ENCODE measurements at regions not wholly inside any gene's neighbourhood (a gene's known extent, or its start where the extent isn't known, plus 50 kb on each side); places are given as distances from the start of the nearest gene placed in this dataset.
"Not testable (repeated sequence)": the region's sequence is repeated elsewhere in the genome, so short reads cannot be mapped to it uniquely, and the experiment has no call there.

DNA sequence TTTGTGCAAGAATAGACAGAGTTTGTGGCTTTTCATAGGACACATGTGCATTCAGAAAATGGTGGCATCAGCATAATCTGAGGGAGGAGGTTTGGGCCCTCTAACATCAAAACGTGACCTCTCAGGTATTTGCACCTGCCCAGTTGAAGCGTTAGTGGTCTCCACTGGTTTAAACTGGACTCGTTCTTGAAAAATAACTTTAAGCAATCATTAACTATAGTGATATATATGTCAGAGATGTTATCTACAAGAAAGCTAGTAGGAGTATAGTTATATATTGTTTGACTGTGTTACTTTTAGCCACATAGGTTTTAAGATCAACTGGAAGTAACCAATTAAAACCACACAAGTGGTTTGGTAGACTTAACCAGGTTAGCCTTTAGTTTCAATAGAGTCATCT lies 607.4 kb downstream of the MAFB start:
- DNase-seq (ENCODE audit: low read depth in 2 of 2) = no peak

DNA sequence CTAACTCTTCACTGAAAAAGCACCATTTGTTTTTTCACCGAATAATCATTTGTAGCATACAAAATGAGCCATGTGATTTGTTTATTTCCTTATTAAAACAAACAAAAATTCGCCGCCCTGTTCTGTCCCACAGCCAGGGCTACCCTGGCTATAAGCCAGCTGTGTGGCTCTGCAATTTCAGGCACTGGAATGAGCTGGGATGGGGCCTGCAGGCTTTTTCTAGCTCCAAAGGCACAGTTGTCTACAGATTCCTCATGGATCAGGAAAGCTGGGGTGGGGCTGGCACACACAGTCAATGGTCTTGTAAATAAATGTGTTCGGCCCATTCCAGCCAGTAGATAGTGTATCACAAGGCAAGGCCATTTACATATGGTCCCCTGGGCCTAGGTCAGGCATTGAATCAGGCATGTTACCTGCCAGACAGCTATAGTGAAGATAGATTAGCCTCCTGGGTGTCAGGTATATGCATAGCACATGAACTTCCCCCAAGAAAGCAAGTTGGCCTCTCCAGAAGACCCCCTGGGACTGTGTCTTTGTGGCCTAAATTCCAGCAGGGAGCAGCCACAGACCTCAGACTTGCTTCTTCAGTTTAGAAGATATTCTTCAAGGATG lies 608.9 kb downstream of the MAFB start:
- no peak for DNase-seq (ENCODE audit: low read depth in 2 of 2)

DNA sequence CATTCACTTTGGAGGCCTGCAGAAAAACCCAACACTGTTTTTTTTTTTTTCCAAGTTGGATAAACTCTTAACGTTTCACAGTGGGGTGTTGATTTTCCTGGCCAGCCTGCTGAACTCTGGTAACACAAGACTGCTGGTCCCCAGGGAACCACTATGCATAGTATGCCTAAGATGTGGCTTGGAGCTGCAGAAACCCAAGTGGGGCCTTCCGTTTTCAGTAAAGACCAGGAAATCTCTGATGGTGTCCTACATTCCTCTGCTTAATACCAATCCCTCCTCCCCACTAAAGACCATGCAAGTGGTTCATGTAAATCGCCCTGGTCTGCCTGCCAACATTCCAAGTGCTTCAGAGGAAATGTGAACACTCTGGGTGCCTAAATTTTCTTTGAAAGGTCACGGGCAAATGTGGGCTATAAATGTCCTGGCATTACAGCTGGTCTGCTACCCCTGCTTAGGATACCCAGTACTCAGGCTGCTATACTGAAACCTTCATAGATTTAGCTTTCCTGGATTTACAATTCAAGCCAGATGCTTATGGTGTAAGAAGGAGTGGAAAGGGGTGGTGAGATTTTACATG lies 615.4 kb downstream of the MAFB start:
- DNase-seq (ENCODE audit: low read depth in 2 of 2) = no peak

DNA sequence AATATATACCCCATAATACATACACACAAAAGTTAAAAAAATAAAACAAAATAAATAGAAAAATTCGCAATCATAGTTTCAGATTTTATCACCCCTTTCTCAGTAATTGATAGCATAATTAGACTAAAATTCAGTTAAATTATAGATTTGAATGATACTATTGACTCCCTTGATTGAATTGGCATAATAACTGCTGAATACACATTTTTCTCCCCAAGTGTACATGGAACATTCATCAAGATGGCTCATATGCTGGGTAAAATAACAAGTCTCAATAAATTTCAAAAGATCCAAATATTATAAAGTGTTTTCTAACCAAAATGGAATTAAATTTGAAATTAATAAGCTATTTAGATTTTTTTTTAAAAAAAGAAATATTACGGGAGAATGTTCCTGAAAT lies 616.1 kb downstream of the MAFB start:
- no peak for DNase-seq (ENCODE audit: low read depth in 2 of 2)

DNA sequence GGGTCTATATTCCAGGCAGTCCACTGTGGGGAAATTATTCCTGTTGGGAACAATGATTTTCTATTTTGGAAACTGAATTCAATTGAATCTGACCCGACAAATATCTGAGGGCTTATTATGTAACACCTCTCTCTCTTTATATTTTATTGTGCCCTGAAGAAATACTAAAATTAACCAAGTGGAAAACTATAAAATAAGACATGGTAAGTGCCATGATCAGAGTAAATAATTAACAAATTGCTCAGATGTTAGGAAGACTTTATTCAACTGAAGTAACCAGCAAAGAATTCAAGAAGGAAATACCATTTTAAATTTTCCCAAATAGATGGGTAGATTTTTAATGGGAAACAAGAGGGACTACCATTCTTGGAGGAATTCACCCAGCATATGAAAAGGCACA lies 632.9 kb downstream of the MAFB start:
- DNase-seq (ENCODE audit: low read depth in 2 of 2) = no peak

DNA sequence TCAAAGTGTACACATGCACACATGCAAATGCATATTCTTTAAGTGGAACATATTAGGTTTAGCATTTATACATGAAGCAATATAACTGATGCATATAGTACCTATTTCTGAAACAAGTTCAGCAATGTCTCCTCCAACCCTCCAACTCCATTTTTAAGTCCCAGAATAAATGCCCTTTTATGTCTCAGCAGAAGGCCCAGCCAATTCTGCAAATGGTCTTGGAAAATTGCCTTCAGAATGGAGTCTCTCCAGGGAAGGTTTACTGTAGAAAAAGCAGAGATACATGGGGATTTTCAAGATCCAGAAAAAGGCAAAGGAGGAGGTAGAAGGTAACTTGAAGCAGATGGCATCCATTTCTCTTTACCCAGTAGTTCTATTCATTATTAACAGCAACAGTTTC lies 633.3 kb downstream of the MAFB start:
- no peak for DNase-seq (ENCODE audit: low read depth in 2 of 2)

DNA sequence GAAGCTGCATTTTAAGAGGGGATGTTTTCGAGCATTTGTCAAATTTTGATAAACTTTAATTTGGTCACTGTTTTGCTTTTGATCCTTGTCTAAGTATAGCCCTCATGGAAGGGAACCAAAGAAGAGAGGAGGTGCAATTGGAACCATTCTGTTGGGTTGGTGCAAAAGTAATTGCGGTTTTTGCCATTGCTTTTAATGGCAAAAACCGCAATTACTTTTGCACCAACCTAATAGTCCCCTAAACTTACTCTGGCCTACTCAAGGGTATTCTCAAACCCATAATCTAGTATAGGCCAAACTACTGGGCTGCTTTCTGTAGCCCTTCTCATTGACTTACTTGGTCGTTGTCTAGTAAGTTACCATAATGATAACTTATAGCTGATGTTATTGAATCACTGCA lies 634.7 kb downstream of the MAFB start:
- no peak for DNase-seq (ENCODE audit: low read depth in 2 of 2)

DNA sequence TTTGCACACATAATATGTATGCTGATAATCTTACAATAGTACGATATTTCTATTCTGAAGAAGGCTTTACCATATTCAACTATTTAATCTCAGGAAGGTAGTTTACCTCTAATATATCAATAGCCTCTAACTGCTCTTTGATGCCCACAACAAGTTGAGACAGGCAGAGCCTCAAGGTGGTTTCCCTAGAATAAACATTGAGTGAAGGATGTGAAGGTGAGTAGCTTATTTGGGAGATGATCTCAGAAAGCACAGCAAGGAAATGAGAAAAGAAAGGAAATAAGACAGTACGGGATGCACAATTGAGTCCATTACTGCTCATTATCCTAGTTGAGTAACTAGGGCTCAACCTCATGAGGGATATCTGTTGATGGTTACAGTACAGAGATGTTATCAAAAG lies 638.4 kb downstream of the MAFB start:
- DNase-seq (ENCODE audit: low read depth in 2 of 2) = no peak

DNA sequence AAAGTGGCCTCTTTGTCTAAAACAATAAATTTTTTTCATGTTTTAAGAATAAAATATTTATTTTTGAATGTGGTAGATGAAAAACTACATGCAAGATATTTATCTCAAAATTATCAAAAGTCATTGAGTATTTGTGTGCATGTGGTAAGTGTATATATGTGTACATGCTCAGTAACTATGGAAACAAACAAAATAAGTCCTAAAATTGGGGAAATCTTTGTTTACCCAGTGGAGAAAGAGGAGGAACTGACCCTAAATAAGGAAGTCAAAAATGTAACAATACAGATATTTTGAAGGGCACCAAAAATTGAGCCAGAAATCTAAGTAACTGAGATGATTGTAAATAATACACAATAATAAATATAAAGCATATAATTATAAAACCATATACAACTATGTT lies 639.2 kb downstream of the MAFB start:
- no peak for DNase-seq (ENCODE audit: low read depth in 2 of 2)

DNA sequence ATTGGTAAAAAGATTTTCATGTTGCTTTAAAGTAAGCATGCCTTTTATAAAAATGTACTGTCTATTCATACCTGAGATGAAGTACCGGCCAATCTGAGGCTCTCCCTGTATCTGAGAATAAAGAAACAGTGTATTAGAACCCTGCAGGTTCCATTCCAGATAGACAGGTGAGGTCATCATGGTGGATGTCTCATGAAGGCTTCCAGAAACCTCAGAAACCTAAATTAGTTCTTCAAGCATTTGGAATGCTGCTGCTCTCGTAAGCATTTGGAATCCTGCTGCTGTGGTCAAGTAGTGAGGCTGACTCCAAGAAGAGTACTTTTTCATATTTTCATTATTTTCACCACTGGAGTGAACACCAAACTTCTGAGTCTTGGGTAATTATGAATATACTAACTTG lies 642.3 kb downstream of the MAFB start:
- no peak for DNase-seq (ENCODE audit: low read depth in 2 of 2)

DNA sequence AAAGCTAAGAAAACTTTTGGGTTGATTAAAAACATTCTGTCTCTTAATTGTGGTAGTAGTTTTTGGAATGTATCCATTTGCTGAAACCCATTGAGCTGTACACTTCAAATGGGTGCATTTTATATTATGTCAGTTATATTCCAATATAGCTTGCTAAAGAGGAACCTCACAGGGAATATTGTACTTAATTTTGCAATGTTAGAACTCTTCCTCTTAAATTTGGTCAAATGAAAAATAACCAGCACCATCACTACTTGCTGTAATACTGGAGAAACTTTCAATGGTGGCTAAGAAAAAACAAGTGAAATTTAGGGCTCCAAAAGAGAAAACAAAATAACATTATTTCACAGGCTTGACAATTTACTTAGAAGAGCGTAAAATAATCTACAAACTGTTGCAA lies 651.5 kb downstream of the MAFB start:
- no peak for DNase-seq (ENCODE audit: low read depth in 2 of 2)

DNA sequence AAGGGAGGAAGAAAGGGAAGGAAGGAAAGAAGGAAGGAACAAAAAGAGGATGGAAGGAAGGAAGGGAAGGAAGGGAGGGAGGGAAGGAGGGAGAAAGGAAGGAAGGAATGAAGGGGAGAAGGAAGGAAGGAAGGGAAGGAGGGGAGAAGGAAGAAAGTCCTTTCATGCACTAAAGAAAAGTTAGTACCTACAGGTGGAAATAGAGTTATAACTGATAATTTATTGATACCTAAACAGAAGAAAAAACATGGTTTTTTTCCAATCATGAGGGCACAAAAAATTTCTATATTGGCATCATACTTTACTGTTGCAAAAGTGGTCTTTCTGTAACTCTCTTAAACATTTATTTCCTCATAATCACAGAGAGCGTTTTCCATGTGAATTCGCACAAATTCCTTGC lies 659.4 kb downstream of the MAFB start:
- no peak for DNase-seq (ENCODE audit: low read depth in 2 of 2)

DNA sequence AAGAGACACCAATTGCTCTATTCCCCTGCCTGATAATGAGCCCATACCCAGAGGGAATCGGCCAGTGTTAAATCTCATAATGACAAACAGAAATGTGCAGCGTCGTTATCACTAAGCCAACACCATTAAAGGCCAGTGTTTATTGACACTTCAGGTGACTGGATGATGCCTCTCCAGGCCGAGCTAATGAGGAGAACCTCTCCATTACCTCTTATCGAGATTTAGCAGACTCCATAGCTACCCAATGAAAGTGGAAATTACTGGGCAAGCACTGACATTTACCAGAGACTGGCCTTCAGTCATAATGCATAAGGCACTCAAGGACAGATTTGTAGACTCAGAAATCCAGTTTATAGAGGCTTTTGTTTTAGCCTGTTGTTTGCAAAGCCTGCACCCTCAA lies 669.5 kb downstream of the MAFB start:
- no peak for DNase-seq (ENCODE audit: low read depth in 2 of 2)

DNA sequence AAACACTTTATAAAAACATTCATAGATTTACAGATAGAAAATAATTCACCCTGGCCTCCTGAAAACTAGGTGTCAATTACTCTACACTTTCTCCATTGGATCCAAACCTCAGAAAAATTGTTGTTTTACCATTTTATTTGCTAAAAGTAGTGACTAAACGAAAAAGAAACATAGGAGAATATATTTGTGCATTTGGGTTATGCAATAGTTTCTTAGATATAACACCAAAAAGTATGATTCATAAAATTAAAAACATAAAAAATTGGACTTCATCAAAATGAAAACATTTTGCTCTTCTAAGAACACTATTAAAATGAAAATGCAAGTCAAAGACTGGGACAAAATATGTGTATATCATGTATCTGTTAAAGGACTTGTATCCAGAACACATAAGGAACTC lies 671.3 kb downstream of the MAFB start:
- no peak for DNase-seq (ENCODE audit: low read depth in 2 of 2)

DNA sequence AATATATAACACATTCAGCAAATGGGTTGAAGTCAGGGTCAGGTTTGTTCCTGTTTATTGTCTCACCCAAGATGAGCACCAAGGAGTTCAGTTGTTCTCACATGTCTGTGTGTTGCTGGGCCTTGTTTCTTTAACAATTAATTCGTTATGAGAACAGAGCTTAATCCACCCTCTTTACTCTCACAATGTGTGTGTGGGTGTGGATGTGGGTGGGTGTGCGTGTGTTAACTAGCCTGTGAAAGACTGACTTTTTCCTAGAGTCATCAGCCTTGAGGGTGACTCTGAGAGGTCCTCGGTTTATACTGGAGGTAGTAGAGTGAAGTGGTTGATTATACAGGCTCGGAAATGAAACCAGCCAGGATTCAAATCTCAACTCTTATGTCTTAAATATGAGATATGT lies 672.1 kb downstream of the MAFB start:
- no peak for DNase-seq (ENCODE audit: low read depth in 2 of 2)

DNA sequence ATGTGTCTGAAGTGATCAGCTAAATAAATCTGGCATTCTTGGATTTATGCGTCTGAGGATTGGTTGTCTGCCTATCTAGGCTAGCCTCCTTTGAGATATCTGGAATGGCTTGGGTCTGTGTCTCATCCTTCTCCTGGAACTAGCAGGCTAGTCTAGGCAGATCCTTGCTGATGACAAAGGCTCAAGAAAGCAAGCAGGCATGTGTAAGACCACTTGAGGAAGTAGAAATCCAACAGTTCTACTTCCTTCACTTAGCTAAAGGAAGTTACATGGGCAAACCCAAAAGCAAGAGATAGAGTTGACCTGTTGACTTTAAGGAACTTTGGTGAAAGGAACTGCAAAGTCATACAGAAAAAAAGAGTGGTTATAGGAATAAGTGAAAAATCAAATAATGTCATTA lies 672.6 kb downstream of the MAFB start:
- no peak for DNase-seq (ENCODE audit: low read depth in 2 of 2)

DNA sequence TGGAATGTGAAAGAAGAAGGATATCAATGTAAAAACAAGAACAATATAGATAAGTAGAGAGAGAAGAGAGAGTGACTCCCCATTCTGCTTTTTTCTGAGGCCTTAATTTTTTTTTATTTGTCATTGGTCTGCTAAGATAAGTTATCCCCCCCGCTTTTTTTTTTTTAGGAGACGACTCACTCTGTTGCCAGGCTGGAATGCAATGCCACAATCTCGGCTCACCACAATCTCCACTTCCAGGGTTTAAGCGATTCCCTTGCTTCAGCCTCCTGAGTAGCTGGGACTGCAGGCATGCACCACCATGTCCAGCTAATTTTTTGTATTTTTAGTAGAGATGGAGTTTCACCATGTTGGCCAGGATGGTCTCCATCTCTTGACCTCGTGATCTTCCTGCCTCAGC lies 677.0 kb downstream of the MAFB start:
- not testable (repeated sequence) for DNase-seq (ENCODE audit: low read depth in 2 of 2)

DNA sequence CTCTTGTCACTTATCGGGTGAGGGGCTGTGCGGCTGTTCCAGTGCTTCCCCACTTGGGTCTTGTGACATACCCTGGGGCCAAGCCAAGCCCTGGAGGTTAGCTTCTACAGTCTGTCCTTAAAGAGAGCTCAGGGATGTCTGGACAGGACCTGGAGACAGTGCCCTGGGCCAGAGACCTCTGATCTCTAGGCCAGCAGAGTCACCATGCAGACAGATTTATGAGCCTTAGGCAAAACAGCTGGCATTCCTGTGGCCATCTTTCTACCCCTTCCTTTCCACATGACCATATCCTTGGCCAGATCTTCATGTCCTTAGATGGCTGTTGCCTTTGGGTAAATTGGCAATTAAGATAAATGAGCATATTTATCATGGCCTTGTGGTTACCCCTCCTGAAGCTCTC lies 678.6 kb downstream of the MAFB start:
- DNase-seq (ENCODE audit: low read depth in 2 of 2) = no peak

DNA sequence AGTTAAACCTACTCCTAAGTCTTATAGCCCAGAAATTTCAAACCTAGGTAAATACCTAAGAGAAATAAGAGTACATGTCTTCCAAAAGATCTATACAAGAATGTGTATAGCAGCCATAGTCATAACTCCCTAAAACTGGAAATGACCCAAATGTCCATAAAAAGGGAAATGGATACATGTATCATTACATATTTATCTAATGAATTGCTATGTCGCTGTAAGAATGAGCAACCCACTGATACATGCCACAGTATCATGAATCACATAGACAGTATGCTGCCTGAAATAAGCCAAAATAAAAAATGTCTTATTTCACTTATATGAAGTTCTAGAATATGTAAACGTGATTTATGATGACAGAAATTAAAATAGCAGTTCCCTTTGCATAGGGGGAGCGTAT lies 679.5 kb downstream of the MAFB start:
- DNase-seq (ENCODE audit: low read depth in 2 of 2) = no peak

DNA sequence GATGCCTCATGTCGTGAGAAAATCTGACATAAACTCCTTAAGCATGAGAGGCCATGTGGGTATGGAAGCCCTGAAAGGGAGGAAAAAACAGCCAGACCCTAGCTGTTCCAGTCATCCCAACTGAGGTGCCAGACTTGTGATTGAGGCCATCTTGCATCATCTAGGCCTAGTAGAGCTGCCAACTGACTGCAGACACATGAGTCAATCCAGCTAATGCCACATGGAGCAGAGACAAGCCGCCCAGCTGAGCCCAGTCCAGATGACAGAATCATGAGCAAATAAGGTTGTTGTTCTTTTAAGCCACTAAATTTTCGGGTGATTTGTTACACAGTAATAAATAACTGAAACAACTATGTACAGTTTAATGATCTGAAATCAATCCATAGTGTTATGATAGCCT lies 680.9 kb downstream of the MAFB start:
- DNase-seq (ENCODE audit: low read depth in 2 of 2) = no peak

DNA sequence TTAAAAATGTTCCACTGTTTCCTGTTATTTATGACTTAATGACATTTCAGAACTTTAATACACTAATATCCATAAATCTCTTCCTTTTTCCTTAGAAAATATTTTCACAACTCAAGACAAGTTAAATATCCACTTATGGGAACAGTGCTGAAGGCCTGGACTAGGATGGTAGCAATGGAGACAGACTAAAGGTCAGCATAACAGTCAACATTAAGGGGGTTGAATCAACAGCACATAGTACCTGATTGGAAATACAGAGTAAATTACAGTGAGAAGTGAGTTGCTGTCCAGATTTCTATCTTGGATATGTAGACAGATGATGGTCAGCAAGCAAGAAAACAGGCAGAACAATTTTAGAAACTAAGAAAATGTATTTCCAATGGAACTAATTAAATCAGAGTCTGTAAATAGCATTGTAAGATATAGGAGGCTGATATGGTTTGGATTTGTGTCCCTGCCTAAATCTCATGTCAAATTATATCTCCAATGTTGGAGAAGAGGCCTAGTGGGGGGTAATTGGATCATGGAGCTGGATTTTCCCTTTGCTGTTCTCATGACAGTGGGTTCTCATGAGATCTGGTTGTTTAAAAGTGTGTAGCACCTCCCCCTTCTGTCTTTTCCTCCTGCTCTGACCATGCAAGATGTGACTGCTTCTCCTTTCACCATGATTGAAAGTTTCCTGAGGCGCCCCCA lies 682.7 kb downstream of the MAFB start:
- no peak for DNase-seq (ENCODE audit: low read depth in 2 of 2)

DNA sequence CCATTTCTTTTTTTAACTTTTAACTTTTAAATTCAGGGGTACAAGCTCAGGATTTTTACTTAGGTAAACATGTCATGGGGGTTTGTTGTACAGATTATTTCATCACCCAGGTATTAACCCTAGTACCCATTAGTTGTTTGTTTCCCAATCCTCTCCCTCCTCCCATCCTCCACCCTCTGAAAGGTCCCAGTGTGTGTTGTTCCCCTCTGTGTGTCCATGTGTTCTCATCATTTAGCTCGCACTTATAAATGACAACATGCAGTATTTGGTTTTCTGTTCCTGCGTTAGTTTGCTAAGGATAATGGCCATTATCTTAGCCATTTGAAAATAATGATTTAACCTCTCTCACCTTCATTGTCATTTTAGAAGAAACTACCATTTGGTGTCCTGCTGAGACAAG lies 684.9 kb downstream of the MAFB start:
- DNase-seq (ENCODE audit: low read depth in 2 of 2) = not testable (repeated sequence)

DNA sequence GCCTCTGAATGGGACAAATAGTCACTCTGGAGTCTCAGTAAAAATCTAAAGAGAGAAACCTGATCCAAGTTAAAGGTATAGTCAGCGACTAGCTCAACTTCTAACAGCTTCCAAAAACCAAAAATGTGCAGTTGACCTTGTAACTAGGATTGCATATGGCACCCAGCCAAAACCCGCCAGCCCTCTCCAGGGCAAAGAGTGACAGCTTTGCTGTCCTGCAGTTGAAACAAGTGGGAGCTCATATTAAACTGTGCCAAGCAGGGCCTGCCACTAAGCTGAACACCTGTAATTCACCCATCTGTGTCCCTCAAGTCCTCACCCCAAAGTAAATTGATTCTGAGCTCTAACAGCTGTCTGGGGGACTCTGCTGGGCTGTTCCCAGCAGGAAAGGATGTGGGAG lies 695.3 kb downstream of the MAFB start:
- no peak for DNase-seq (ENCODE audit: low read depth in 2 of 2)

DNA sequence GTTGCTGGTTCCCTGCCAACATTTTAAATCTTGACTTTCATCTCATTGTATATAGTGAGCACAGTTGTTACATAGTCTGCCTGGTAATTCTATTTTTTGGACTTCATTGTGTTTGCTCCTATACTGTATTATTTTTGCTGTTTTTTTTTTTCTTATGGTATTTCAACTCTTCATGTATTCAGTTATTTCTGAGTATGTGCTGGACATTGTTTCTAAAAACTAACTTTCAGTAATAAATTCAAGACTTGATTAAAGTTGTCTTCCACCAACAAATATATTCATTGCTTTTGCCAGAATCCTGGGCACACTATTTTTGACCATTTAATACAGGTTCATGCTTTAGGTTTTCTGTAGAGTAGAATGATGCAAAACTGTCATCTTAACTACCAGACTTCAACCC lies 698.3 kb downstream of the MAFB start:
- DNase-seq (ENCODE audit: low read depth in 2 of 2) = no peak
